ENCODE measurements at regions not wholly inside any gene's neighbourhood (a gene's known extent, or its start where the extent isn't known, plus 50 kb on each side); places are given as distances from the start of the nearest gene placed in this dataset.
"Not testable (repeated sequence)": the region's sequence is repeated elsewhere in the genome, so short reads cannot be mapped to it uniquely, and the experiment has no call there.

DNA sequence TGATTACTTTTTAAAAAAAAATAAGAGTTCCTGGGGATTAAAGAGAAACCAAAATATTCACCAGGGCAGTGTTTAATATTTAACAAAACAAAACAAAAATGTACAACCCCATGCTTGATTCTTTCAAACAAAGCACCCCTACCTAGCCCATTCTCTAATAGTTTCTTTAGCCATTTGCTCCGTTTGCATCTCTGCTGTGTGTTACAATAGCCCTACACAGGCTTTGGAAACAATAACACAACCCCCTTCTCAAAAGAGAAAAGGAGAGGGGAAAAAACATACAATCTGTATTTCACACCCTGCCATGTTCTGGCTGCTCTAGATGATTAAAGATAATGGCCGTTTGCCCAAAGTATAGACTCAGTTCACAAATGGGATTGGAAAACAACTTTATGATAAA is 302.9 kb downstream of the CPS1 start:
- DNase-seq (ENCODE audit: low read depth), result no peak
- H3K4me3 ChIP-seq (replicated peaks; ENCODE audit: low read depth, low read length), result no peak overlapping the region
- TF ChIP-seq, protein P1, sequence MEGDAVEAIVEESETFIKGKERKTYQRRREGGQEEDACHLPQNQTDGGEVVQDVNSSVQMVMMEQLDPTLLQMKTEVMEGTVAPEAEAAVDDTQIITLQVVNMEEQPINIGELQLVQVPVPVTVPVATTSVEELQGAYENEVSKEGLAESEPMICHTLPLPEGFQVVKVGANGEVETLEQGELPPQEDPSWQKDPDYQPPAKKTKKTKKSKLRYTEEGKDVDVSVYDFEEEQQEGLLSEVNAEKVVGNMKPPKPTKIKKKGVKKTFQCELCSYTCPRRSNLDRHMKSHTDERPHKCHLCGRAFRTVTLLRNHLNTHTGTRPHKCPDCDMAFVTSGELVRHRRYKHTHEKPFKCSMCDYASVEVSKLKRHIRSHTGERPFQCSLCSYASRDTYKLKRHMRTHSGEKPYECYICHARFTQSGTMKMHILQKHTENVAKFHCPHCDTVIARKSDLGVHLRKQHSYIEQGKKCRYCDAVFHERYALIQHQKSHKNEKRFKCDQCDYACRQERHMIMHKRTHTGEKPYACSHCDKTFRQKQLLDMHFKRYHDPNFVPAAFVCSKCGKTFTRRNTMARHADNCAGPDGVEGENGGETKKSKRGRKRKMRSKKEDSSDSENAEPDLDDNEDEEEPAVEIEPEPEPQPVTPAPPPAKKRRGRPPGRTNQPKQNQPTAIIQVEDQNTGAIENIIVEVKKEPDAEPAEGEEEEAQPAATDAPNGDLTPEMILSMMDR (IDR thresholded peaks at IDR 0.05; ENCODE audit: low read length, missing control alignments), result no peak

DNA sequence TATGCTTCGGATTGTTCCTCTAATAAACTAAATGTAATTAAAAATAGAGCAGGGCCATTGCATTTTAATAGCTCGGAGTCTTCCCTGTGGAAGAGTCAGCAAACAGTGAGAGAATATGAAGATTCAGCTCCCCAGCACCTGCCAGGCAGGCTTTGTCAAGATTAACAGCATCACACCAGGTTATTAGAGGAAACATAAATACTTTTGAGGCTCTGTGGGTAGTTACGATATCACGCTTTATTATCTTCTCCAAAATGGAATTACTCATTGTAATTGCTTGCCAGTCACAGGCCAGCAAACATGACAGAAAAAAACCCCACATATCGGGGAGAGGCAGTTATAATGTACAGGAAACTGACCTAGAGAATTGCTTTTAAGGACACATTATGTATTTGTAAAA is 303.9 kb downstream of the CPS1 start:
- H3K4me3 ChIP-seq (replicated peaks; ENCODE audit: low read depth, low read length), result no peak overlapping the region
- TF ChIP-seq, protein P1 (IDR thresholded peaks at IDR 0.05; ENCODE audit: low read length, missing control alignments), result no peak
- DNase-seq (ENCODE audit: low read depth), result no peak

DNA sequence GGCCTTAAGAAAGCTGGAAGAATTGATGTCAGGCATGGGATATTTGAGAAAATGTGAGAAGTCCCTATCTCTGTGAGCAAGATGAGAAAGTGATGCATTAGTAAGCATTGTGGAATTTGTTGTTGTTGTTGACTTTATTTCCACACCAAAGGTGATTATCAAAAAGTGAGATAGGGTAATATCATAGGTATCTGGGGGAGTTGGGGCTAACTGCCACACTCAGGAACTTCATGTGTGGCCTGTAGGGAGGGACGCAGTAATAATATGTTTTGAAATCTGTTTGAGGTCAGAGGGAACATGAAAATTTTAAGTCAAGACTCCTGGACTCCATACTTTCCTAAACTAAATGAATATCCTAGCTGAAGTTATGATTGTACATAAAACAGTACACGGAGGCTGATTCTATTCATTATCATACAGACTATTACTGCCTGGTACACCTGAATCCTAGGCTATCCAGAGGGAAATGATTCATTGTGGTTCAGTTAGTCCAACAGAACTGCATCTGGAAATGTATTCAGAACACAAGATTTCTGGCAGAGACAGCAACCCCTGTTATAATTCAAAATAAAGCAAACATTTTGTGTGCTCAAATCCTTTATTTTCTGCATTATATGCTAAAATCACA is 304.8 kb downstream of the CPS1 start:
- TF ChIP-seq, protein P1 (IDR thresholded peaks at IDR 0.05; ENCODE audit: low read length, missing control alignments), result no peak

DNA sequence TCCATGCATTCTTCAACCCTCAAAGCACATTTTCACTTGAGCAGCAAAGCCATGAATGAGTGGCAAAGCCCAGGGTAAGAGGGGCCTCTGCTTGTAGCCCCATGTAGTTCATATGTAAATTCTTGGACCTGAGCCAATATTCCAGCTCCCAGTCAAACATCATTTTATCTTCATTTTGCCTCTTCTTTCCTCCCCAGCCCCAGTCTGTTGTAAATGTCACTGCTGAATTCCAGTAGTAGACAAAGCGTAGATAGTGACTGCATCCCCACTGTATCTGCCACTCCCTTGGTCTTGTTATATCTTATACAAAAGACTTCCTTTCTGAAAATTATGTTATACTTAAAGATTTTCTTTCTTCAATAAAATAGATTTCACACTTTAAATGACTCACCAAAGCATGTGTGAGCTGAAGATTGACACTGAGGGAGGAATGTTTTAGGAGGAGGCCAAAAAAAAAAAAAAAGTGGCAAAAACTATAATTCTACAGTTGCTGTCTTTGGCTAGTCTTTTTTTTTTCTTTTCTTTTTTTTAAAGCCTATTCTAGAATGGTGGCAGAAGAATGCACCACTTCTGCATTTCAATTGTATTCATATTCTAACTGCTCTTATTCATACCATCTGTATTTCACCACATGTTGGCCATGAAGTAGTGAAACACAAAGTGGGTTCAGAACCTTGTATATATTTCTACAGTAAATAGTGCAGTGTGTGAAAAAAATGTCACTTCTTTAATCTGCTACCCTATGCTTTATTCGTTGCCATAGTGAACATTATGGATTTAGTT is 306.1 kb downstream of the CPS1 start:
- TF ChIP-seq, protein P1 (IDR thresholded peaks at IDR 0.05; ENCODE audit: low read length, missing control alignments), result no peak
- no peak for DNase-seq (ENCODE audit: low read depth)
- no peak overlapping the region for H3K4me3 ChIP-seq (replicated peaks; ENCODE audit: low read depth, low read length)

More for the DNA sequence above, 304.8 kb downstream of the CPS1 start:
- H3K4me3 ChIP-seq (replicated peaks; ENCODE audit: low read depth, low read length), result no peak overlapping the region
- no peak for DNase-seq (ENCODE audit: low read depth)

DNA sequence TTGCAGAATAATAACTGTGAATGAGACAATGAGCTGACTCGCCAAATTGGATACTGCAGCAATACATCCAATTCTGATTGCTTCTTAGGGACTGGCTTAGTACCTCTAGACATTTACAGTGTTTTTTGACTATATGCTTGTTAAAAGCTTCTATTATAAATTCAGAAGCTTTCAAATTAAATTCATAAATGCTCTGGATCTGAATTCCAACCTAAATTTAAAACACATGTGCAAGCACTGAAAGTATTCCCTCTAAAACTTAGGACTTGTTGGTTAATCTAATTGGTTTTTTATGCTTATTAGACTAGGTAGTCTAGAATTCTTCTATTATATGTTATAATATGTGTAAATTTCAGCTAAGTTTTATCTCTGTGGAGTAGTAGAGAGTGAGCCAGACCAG is 306.9 kb downstream of the CPS1 start:
- H3K4me3 ChIP-seq (replicated peaks; ENCODE audit: low read depth, low read length), result no peak overlapping the region
- TF ChIP-seq, protein P1 (IDR thresholded peaks at IDR 0.05; ENCODE audit: low read length, missing control alignments), result no peak
- DNase-seq (ENCODE audit: low read depth), result no peak

DNA sequence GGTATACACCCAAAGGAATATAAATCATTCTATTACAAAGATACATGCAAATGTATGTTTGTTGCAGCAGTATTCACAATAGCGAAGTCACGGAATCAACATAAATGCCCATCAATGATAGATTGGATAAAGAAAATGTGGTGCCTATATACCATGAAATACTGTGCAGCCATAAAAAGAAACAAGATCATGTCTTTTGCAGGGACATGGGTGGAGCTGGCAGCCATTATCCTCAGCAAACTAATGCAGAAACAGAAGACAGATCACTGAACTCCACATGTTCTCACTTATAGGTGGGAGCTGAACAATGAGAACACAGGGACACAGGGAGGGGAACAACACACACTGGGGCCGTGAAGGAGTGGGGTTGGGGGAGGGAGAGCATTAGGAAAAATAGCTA is 315.2 kb downstream of the CPS1 start:
- DNase-seq (ENCODE audit: low read depth); H3K4me3 ChIP-seq (replicated peaks; ENCODE audit: low read depth, low read length): not testable (repeated sequence)

DNA sequence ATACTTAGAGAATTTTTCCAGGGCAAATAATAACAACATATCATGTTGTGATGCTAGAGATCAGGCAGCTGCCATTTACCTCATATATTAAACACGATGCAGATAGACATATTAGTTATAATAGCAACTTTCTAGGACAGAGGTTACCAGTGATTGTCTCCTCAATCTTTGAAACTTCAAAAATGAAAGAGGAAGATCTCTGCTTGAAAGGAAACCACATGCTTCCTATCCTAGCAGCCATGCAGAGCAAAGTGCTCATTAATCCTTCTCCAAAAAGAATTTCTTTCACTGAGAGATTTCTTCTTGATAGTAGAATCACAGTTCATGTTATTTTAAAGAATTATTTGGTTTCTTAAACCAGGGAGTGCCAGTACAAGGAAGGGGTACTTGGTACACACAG is 317.2 kb downstream of the CPS1 start:
- H3K4me3 ChIP-seq (replicated peaks; ENCODE audit: low read depth, low read length), result no peak overlapping the region
- TF ChIP-seq, protein P1 (IDR thresholded peaks at IDR 0.05; ENCODE audit: low read length, missing control alignments), result no peak
- DNase-seq (ENCODE audit: low read depth), result no peak

Data from fibroblast of pulmonary artery (primary cell).